IMR-90 (cell line): ENCODE measurements at regions not wholly inside any gene's neighbourhood (a gene's known extent, or its start where the extent isn't known, plus 50 kb on each side); places are given as distances from the start of the nearest gene placed in this dataset.

ENCODE experiments used
- ATAC-seq: fragments of 200-7000 bp; cut with Tn5 transposase; 2 replicates; pipeline ENCODE4 v1.9.1; 2020; ENCODE audit warnings: low read depth, mild to moderate bottlenecking, moderate library complexity
- BruUV-seq: library from RNA; stranded (reverse); fragments of 400-500 nt; replicated peaks from 2 replicates; lab custom pipeline; 2021; lab: Mats Ljungman, UMichigan
- CTCF ChIA-PET: fragments of 300-600 bp; formaldehyde crosslinking; extraction: SDS; loops from one replicate; lab custom pipeline; 2021; ENCODE audit warnings: antibody characterized with exemption; lab: Yijun Ruan, JAX
- POLR2A ChIA-PET: fragments of 300-600 bp; sonication (Branson Sonifier 250); formaldehyde crosslinking; loops from one replicate; lab custom pipeline; 2022; ENCODE audit warnings: antibody characterized with exemption; ENCODE audit not compliant: unreplicated experiment; lab: Charles Lee
- DNase-seq: peaks from one replicate; pipeline ENCODE4 v3.0.0; 2013
- H2AFZ ChIP-seq: replicated peaks from 2 replicates; pipeline ENCODE3; 2013; ENCODE audit warnings: low read length, mild to moderate bottlenecking; ENCODE audit not compliant: poor library complexity
- H2AK5ac ChIP-seq: 2 replicates; pipeline ENCODE4 v1.6.1; 2013; ENCODE audit warnings: low read depth, low read length, inconsistent platforms
- H2AK9ac ChIP-seq: replicated peaks from 2 replicates; pipeline ENCODE3; 2013; ENCODE audit warnings: mild to moderate bottlenecking, low read depth, low read length, moderate library complexity; ENCODE audit not compliant: poor library complexity
- H2BK120ac ChIP-seq: 2 replicates; pipeline ENCODE4 v1.6.1; 2013; ENCODE audit warnings: low read depth, low read length, inconsistent platforms
- H2BK15ac ChIP-seq: 3 replicates; pipeline ENCODE4 v1.6.1; 2013; ENCODE audit warnings: low read depth, low read length, inconsistent platforms
- H2BK20ac ChIP-seq: 2 replicates; pipeline ENCODE4 v1.6.1; 2013; ENCODE audit warnings: low read depth, mild to moderate bottlenecking, inconsistent platforms, low read length, moderate library complexity
- H2BK5ac ChIP-seq: 2 replicates; pipeline ENCODE4 v1.6.1; 2013; ENCODE audit warnings: mild to moderate bottlenecking, low read depth, low read length, inconsistent platforms; ENCODE audit not compliant: poor library complexity, severe bottlenecking
- H3K14ac ChIP-seq: replicated peaks from 2 replicates; pipeline ENCODE4 v1.6.1; 2013; ENCODE audit warnings: low read depth, low read length, inconsistent platforms
- H3K18ac ChIP-seq: 2 replicates; pipeline ENCODE4 v1.6.1; 2013; ENCODE audit warnings: low read depth, low read length, control low read depth
- H3K23ac ChIP-seq: 2 replicates; pipeline ENCODE4 v1.6.1; 2013; ENCODE audit warnings: low read depth, low read length, inconsistent platforms
- H3K27ac ChIP-seq: 2 replicates; pipeline ENCODE4 v1.5.1; 2013; ENCODE audit warnings: mild to moderate bottlenecking, control low read depth, low read length; ENCODE audit not compliant: insufficient read depth
- H3K27me3 ChIP-seq: 2 replicates; pipeline ENCODE4 v1.6.1; 2013; ENCODE audit warnings: low read length; ENCODE audit not compliant: control insufficient read depth, insufficient read depth
- H3K36me3 ChIP-seq: 2 replicates; pipeline ENCODE4 v1.6.1; 2013; ENCODE audit warnings: low read length, mixed read lengths; ENCODE audit not compliant: control insufficient read depth, insufficient read depth
- H3K4ac ChIP-seq: 2 replicates; pipeline ENCODE4 v1.6.1; 2013; ENCODE audit warnings: low read depth, low read length, inconsistent platforms
- H3K4me1 ChIP-seq: 2 replicates; pipeline ENCODE4 v1.6.1; 2013; ENCODE audit warnings: low read length, mixed read lengths; ENCODE audit not compliant: control insufficient read depth, insufficient read depth
- H3K4me2 ChIP-seq: 2 replicates; pipeline ENCODE4 v1.6.1; 2013; ENCODE audit warnings: low read depth, mild to moderate bottlenecking, control low read depth, low read length, moderate library complexity
- H3K4me3 ChIP-seq: 2 replicates; pipeline ENCODE4 v1.5.1; 2013; ENCODE audit warnings: low read depth, mild to moderate bottlenecking, control low read depth, low read length, moderate library complexity; ENCODE audit not compliant: insufficient read depth
- H3K56ac ChIP-seq: 2 replicates; pipeline ENCODE4 v1.6.1; 2013; ENCODE audit warnings: low read length, inconsistent platforms; ENCODE audit not compliant: insufficient read depth; ENCODE audit errors: extremely low read depth
- H3K79me1 ChIP-seq, 2 experiments: 2 replicates each; pipeline ENCODE4 v1.6.1; 2013; ENCODE audit warnings: low read length in 2 of 2, inconsistent platforms in 1 of 2, low read depth in 1 of 2
- H3K9ac ChIP-seq: 2 replicates; pipeline ENCODE4 v1.6.1; 2013; ENCODE audit warnings: low read depth, low read length, control low read depth
- H3K9me1 ChIP-seq: 2 replicates; pipeline ENCODE4 v1.6.1; 2013; ENCODE audit warnings: low read length, inconsistent platforms; ENCODE audit not compliant: insufficient read depth
- H3K9me3 ChIP-seq: 2 replicates; pipeline ENCODE4 v1.6.1; 2013; ENCODE audit warnings: low read length; ENCODE audit not compliant: control insufficient read depth, insufficient read depth
- H4K20me1 ChIP-seq: 2 replicates; pipeline ENCODE4 v1.6.1; 2013; ENCODE audit warnings: low read length, inconsistent platforms; ENCODE audit not compliant: insufficient read depth
- H4K5ac ChIP-seq: 2 replicates; pipeline ENCODE4 v1.6.1; 2013; ENCODE audit warnings: mild to moderate bottlenecking, low read depth, low read length, control low read depth
- H4K8ac ChIP-seq, 2 experiments: 2 replicates each; pipeline ENCODE4 v1.6.1; 2013; ENCODE audit warnings: low read depth in 2 of 2, low read length in 2 of 2, control low read depth in 1 of 2, inconsistent platforms in 1 of 2
- H4K91ac ChIP-seq: 2 replicates; pipeline ENCODE4 v1.6.1; 2013; ENCODE audit warnings: low read depth, low read length, inconsistent platforms; ENCODE audit not compliant: insufficient read depth
- MAFK ChIP-seq: IDR thresholded peaks from 2 replicates; pipeline ENCODE4 v1.6.1; 2012; ENCODE audit warnings: low read depth, low read length, improper control_type of control experiment
- RCOR1 ChIP-seq: IDR thresholded peaks from 2 replicates; pipeline ENCODE4 v1.6.1; 2012; ENCODE audit warnings: mild to moderate bottlenecking, low read length, improper control_type of control experiment; ENCODE audit not compliant: insufficient replicate concordance
- SMC3 ChIP-seq: fragments of 150-350 bp; IDR thresholded peaks from 2 replicates; pipeline ENCODE4 v1.6.1; 2016; ENCODE audit warnings: low read depth, mild to moderate bottlenecking, antibody characterized with exemption, low read length, moderate library complexity
- WGBS, 2 experiments: methylation state at CpG; one replicate each; pipeline versions ENCODE4 v1.1.5 to v1.1.7; 2013; ENCODE audit warnings: missing lambda C conversion rate in 2 of 2; ENCODE audit not compliant: insufficient read length in 1 of 2; ENCODE audit errors: extremely low coverage in 2 of 2; 5-methylcytosine and 5-hydroxymethylcytosine counted together
- dilution Hi-C: fragments of 300-500 bp; cut with HindIII; formaldehyde crosslinking; loops from one replicate; pipeline ENCODE4 v1.14.3; 2018; ENCODE audit warnings: low sequenced_read_pairs; ENCODE audit not compliant: unreplicated experiment
- in situ Hi-C: fragments of 300-500 bp; cut with MboI; formaldehyde crosslinking; loops from 3 replicates; pipeline ENCODE4 v1.14.3; 2019; ENCODE audit warnings: low sequenced_read_pairs, inconsistent platforms, mixed read lengths
- intact Hi-C: fragments of 100-400 bp; cut with micrococcal nuclease; formaldehyde crosslinking; loops from 2 replicates; pipeline ENCODE4 v1.10.0; 2022
- TF ChIP-seq, protein P1 (sequence below): fragments of 150-350 bp; IDR thresholded peaks from 2 replicates; pipeline ENCODE4 v1.6.1; 2016; ENCODE audit warnings: low read depth, mild to moderate bottlenecking, low read length, moderate library complexity, borderline replicate concordance
- TF ChIP-seq, protein P2 (sequence below): fragments of 150-350 bp; IDR thresholded peaks from 2 replicates; pipeline ENCODE4 v1.6.1; 2017; ENCODE audit warnings: mild to moderate bottlenecking, antibody characterized with exemption, low read length, low read depth

DNA sequence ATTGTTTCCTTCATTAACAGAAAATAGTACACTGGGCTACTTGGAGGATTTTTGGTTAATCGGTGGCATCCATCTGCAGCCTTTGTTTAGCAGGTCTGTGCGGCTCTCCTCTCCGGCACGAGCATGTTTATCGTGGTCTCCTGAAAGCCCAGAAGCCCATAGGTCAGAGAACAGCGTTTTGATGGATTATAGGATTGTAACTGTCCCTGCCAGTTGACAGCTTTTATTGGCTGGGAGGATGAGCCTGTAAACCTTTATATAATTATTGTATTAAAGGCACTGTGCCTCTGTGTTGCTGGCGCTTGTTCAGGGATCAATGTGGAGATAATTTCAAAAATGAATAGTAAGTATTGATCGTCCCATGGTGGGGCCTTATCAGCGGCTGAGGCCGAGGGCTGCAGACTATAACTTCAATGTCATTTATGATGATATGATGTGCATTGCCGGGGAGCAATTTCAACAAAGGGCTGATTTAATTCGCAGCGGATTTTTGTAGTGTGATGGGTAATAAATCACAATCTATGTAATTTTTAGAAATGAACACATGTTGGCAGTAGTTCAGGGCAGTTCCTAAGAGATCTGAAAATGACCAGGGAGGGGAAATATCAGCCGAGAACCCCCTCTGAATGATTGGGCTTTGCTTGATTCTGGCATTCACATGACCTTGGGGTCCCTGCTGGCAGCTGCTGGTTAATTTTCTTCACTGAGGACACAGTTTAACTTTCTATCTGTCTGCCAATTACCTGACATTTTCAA is 736.1 kb downstream of the GALR1 start:
- no peak overlapping the region for H2AFZ ChIP-seq
- ChIA-PET CTCF (no interaction called here), POLR2A (no interaction called here)
- ATAC-seq (no peak), DNase-seq (no peak)
- no peak overlapping the region for H4K91ac ChIP-seq
- H3K27ac ChIP-seq: no peak overlapping the region
- no peaks in the 10 kb centered on the region for H3K27me3 ChIP-seq
- H3K4me1 ChIP-seq: no peaks in the 10 kb centered on the region
- WGBS, 2 experiments: 30% methylated on average over 2 of the region's 14 CpGs; no CpG with 5 or more reads in 1 of the 2 experiments
- H4K8ac ChIP-seq: no peak overlapping the region
- H3K4ac ChIP-seq: no peak overlapping the region
- in situ Hi-C loops: no loop called here
- H2AK5ac ChIP-seq: no peak overlapping the region
- H3K36me3 ChIP-seq: no peaks in the 10 kb centered on the region
- H4K5ac ChIP-seq: no peak overlapping the region
- H2AK9ac ChIP-seq: no peak overlapping the region
- no peaks in the 10 kb centered on the region for H3K9me1 ChIP-seq
- no peak overlapping the region for H2BK15ac ChIP-seq
- TF ChIP-seq, protein P1, sequence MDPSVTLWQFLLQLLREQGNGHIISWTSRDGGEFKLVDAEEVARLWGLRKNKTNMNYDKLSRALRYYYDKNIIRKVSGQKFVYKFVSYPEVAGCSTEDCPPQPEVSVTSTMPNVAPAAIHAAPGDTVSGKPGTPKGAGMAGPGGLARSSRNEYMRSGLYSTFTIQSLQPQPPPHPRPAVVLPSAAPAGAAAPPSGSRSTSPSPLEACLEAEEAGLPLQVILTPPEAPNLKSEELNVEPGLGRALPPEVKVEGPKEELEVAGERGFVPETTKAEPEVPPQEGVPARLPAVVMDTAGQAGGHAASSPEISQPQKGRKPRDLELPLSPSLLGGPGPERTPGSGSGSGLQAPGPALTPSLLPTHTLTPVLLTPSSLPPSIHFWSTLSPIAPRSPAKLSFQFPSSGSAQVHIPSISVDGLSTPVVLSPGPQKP: no peak
- no peak for TF ChIP-seq RCOR1
- TF ChIP-seq, protein P2, sequence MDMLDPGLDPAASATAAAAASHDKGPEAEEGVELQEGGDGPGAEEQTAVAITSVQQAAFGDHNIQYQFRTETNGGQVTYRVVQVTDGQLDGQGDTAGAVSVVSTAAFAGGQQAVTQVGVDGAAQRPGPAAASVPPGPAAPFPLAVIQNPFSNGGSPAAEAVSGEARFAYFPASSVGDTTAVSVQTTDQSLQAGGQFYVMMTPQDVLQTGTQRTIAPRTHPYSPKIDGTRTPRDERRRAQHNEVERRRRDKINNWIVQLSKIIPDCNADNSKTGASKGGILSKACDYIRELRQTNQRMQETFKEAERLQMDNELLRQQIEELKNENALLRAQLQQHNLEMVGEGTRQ: no peak
- no peak for TF ChIP-seq SMC3
- TF ChIP-seq MAFK: no peak
- H3K9ac ChIP-seq: no peak overlapping the region
- H3K4me3 ChIP-seq: no peak overlapping the region
- BruUV-seq: no TSS peak
- no peak overlapping the region for H3K56ac ChIP-seq
- no peak overlapping the region for H2BK20ac ChIP-seq
- H3K79me1 ChIP-seq: no peaks in the 10 kb centered on the region
- no peaks in the 10 kb centered on the region for H4K20me1 ChIP-seq
- H3K18ac ChIP-seq: no peak overlapping the region
- no peak overlapping the region for H2BK120ac ChIP-seq
- no peak overlapping the region for H3K14ac ChIP-seq
- no peak overlapping the region for H3K4me2 ChIP-seq
- intact Hi-C loops: no loop called here
- peaks cover 34% of the 10 kb centered on the region for H3K9me3 ChIP-seq
- dilution Hi-C loops: no loop called here
- no peak overlapping the region for H3K23ac ChIP-seq
- no peak overlapping the region for H2BK5ac ChIP-seq
